GM19397 (cell line): ENCODE measurements at regions not wholly inside any gene's neighbourhood (a gene's known extent, or its start where the extent isn't known, plus 50 kb on each side); places are given as distances from the start of the nearest gene placed in this dataset.

Experiments used
- ATAC-seq: cut with Tn5 transposase; IDR thresholded peaks from one replicate; pipeline ENCODE4 v1.9.1; 2021; ENCODE audit warnings: mild to moderate bottlenecking, moderate library complexity; ENCODE audit not compliant: unreplicated experiment

DNA sequence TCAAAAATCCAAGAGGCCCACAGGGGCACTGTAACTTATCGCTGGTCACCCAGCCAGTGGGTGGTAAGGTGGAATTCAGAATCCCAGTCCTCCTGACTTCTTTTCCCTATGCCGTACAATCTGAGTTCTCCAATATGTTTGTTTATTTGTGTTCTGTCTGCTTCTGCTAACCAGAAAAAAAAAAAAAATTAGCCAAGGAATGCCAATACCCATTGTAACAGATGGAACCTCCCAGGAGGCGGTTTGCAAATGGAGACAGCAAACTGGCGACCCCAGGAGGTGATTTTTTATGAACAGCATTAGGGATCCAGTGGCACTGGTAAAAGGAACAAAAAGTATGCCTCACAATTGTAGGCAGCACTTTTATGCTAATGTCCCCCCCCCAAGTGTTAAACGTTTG lies 189.0 kb upstream of the FGGY start:
- no peak for ATAC-seq

DNA sequence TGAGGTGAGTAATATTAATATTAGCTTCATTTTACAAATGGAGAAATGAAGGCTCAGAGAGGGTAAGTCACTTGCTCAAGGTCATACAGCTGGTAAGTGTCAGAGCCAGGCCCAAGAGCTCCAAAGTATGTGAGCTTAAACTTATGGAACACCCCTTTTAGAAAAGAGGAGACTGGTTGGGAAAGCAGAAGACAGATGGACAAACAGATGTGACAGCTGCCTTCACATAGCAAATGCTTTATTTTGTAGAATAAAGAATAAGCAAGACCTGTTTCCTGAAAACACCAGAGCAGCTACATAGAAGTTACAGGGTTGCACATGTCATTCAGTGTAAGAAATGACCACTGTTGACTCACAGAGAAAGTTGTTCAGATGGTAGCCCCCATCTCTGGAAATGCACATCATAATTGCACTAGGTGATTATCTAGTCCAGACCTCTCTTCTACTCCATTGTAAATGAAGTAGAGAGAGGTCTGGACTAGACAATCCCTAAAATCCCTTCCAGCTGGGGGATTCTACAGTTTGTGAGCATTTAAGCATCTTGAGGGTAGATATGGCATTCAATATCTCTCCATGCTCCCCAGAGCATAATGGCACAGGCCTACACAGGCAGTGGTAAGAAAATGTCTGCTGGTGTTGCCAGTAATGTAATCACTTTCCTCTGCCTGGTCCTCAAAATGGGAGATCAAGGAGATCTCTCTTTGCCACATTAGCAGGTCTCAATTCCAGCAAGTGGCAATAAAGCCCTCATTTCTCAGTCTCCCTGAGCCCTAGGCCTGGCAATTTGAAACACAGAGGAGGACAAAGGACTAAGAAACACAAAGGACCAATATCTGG lies 188.2 kb upstream of the FGGY start:
- ATAC-seq, result no peak

DNA sequence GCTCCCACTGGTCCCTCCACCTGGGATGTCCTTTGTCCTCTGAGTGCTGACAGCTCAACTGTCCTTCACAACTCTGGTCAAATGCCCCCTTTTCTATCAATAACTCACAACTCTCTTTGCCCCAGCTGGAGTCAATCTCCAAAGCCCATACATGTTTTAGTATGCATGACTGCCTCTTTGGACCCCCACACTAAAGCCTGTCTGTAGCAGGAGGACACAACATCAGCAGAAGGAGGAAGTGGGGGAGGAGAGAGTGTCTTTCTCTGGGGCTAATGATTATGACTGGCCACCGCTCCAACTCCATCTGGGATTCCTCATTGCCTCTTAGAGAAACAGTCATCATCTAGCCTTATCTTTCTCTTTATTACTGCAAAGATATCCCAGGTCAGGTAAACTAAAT lies 186.6 kb upstream of the FGGY start:
- ATAC-seq, result no peak

DNA sequence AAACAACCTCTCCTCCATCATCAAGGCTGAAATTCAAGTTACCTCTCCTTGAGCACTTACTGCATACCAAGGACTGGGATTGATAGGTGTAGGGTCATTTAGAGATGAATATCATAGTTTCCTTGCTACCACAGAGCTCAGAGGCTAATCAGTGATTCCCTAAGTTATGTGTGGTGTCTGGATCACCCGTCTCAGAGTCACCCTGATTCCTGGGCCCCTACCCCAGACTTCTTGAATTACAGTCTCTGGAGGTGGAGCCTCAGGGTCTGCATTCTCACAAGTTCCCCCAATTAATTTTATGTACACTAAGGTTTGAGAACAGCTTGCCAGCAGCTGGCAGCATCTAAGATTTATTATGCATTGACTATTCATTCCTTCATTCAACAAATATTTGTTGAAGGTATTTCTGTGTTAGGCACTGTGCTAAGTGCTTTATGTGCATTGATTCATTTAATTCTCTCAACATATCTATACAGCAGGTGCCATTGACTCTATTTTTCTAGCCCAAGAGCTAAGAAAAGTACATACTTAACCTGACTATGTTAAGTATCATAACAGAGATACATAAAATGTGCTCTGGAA lies 182.9 kb upstream of the FGGY start:
- no peak for ATAC-seq

DNA sequence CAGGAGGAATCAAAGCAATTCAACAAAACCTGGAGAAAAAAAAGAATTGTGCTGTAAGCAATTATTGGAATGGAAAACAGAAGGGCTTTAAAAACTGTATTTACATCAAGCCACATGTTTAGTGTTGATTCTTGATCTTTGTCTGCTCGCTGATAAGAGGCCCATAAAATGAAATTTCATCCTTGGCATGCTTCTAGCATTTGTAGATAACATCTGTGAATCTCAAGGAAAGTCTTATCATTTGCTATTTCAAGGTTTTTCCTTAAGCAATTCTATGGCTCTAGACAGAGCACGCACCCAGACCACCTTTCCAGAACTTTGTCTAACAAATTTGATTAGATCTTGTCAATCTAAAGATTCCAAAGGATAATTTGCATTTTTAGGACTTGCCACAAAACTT lies 181.0 kb upstream of the FGGY start:
- no peak for ATAC-seq

DNA sequence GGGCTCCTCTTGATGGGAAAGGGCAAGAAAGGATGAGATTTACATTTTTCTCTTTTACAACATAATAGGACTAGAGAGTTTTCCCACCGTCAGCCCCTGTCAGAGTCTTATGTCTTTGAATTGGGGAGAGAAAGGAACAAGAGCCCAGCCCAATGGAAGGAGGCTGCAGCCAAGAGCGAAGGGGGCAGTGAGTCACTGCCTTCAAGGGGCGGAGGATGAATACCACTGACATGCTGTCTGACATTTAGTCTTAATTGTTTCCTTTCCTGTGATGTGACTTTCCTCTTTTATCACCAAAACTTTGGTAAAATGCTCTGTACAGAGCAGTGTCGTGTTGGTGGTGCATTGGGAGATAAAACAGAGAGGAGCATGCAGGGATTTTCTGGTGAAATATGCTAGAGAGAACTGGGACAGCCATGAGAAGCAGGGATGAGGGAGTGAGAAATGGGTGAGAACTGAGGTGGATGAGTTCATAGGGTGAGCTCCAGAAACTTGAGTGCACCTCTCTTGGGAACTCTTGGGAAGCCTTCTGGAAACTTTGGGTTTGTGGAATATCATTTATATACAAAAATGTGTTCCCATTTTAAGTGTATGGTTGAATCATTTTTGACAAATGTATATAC lies 179.9 kb upstream of the FGGY start:
- no peak for ATAC-seq

DNA sequence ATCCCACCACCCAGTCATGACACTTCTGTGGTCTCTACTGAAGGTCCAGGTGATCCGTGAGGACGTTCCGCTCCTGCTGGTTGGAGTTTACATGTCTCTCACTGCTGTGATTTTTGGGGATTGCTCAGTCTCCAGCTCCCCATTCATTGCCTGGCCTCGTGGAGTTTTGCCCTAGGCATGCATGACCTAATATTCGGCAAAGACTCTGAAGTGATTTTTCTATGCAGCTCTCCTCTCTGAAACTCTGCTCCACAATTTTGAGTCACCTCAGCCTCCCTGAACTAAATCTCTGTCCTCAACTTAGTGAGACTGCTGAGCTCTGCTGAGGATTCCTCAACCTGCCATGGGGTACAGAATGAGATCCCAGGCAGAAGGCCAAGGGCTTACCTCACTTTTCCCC lies 174.4 kb upstream of the FGGY start:
- no peak for ATAC-seq

DNA sequence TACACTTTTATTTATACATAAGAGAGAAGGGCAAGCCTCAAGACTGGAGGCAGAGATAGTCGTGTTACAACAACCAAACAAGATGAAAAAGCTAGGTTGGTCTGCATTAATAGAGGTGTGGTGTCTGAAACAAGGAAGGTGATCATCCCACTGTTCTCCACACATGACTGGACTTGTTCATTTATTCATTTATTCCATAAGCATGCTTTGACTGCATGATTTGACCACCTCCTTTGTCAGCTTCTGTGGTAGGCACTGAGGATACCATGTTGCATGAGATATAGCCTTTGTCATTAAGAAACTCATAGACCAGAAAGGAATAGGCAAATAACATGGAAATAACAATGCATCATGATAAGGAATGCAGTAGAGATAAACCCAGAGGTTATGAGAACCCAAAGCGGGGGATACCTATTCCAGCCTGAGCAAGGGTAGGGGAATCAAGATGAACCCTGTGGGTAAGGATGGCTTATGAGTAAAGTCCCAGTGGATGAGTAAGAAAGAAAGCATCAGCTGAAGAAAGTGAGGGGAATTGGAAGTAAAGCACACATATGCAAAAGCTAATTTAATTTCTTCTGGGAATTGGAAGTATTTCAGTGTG lies 173.7 kb upstream of the FGGY start:
- no peak for ATAC-seq

DNA sequence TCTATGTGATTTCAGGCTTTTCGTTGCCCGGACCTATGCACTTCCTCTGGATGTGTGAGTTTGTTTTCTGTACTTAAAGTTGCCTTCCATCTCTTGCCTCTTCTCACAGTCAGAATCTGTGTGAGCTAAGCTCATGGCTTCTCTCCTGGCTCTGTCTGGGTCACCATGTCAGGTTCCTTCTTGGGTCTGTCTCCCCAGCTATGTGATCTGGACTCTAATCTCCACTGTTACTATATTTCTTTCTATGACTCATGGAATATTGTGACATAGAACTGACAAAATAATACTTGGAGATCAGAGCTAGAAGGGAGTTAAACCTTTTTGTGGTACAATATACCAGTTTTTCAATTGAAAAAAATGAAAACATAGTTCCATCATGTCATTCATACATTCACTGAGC lies 172.7 kb upstream of the FGGY start:
- no peak for ATAC-seq

DNA sequence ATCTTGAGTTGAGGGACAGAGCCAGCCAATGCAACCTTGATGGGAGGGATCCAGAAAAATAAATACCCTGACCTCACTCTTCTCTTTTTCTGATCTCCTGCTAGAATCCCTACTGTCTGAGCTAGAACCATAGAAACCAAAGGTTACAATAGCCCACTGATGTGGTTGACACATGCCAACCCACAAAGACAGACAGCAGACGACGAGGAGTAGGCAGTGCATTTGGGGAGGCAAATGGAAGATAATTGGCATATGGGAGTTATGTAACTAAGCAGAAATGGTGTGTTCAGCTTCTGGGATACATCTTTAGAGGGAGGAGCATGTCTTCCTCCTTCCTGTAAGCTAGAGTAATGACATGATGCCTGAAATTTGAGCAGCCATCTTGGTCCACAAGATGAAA lies 171.7 kb upstream of the FGGY start:
- no peak for ATAC-seq

DNA sequence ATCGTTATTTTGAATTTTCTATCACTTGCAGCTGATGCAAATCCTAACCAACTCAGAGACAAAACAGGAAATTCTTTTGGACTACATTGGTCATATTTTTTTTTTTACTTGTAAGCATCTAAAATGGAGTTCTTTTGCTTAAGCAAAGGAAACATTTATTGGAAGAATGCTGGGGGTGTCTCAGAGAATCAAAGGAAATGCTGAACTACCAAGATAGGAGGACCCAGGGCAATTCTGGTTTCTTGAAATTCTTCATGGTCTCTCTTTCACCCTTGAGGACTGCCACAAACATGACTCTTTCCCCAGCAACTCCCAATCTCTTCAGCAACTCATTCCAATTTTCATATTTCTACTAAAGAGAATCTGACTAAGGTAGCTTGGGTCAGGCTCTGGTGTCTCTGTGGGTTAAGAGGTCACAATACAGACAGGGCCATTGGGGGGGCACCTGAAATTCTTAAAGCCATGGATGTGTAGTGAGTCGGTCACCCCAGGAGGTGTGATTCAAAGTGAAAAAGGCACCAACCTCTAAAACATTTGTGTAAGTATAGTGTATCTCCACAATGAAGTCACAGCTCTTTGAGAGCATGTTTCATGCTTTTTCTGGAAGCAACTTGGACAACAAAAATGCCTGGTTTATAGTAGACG lies 171.1 kb upstream of the FGGY start:
- no peak for ATAC-seq

DNA sequence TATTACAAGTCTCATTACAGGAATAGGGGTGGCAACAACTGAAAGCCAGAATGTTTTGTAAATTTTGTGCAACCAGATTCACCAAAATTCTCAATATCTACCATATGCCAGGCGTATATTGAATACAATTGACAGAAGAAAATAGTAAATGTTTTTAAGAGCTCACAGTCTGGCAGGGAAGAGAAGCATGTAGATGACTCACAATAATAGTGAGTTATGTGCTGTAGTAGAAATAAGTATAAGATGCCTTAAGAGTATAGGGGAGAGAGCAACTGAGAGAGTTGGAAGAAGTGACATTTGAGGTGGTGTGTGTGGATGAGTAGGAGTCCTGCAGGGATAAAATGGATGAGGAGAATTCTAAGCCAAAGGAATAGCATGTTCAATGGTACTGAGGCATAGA lies 170.5 kb upstream of the FGGY start:
- no peak for ATAC-seq

DNA sequence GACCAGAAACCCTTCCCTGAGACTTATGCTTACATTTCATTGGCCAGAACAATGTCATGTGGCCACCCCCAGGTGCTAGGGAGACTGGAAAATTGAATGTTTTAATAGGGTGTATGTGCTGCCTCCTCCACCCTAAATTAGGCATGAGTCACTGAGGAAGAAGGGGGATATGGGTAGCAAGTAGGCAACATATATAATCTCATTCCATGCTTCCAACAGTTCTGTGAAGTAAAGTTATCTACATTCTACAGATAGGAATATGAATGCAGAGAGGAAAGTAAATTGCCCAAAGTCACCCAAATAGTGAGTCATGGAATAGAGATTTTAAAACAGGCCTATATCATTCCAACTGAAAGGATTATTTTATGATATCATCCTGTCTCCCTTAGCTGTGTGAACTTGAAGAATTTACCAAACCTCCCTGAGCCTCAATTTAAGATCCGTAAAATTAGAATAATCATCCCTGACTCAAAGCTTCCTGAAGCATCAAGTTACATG lies 168.6 kb upstream of the FGGY start:
- no peak for ATAC-seq

DNA sequence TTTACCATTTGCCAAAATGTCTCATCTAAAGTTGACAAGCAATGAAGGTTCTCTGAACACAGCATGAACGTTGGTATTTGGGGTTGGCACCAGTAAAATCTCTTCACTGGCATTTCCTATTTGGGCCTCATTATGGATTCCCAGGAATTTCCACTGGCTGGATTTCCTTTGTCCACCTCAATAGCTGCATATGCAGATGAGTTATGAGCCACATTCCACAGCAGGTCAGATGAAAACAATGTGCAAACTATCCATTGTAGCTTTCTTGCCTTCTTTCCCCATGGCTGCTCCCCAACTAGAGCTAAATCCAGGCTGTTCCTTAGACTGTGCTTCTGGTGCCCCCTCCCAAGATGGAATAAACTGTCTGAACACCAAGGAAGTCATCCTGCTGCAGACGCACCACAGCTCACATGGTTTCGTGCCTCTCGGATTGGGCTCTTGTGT lies 168.1 kb upstream of the FGGY start:
- ATAC-seq, result no peak

DNA sequence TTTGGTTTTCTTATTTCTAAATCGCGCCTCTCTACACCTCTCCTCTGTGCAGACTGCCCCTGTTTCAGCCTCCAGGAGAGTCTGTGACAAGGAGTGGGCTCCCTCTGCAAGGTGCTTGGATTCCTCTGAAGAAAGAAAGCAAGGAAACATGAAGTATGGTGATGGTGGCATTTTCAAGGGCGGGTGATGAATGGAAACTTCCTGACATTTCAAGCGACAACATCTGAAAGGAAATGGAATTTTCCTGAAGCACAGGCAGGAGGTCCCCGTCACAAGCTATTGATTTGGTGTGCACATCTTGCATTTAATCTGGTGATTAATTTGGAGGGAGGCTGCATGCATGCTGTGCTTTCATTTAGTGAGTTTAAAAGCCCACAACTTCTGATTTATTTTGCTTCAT lies 164.6 kb upstream of the FGGY start:
- ATAC-seq, result no peak

DNA sequence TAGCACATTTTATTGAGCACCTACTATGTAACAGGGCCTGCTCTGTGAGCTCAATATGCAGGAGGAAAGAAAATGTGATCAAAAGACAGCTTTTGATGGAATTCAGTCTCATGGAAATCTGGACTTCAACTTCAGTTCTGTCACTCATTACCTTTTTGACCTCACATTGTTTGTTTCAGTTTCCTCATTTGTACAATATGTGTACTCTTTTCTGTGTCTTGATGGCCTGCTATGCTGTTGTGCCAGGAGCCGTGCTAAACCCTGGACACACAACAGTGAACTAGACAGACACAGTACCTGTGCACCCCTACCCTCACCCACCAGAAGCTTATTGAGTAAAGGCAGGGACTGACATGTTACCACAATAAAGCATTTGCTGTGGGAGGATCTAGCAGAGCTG lies 162.9 kb upstream of the FGGY start:
- no peak for ATAC-seq

DNA sequence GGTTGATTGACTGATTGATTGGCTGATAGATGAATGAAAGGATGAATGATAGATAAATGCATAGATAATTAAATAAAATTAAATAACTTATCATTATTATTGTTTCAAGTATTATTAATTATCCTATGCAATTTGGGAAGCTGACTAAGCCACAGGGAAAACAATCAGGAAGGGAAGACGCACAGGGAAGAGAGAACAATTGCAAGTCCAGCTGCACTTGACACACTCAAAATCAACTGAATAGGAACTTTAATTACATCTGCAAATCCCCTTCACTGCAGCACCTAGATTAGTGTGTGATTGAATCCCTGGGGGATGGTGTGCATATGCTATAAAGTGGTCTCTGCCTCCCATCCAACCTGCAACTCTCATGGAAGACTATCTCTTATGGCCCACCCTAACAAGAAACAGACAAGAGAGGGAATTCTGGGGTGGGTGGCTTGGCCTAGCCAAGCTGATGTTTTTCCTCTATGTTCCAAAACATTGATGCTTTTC lies 161.1 kb upstream of the FGGY start:
- no peak for ATAC-seq

DNA sequence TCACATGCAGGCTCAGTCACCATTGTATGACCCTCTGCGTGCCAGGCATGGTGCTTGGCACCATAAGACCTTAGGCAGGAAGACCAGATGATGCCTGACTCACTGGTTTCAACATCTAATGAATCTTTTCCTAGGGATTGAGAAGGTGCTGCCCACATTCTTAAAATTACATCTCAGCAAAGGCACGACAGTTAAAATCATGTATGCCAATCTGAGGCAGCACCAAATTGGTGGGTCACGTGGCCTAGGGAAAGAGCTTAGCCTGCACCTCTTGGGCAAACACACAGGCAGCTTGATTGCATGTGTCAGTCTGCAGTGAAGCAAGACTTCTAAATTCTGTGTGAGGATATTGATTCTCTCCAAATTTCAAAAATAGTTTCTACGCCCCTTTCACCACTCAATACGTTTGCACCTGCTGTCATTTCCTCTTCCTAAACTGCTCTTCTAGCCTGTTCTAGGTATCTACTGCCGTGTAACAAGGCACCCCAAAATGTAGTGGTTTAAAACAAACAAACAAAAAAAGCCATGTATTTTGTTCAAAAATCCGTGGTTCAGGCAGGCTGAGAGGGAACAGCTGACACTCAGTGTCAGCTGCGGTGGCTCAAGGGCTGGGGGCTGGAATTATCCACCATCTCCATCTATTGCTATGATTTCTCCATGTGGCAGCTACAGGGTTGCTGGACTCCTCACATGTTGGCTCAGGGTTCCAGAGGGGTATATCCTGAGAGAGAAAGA lies 160.2 kb upstream of the FGGY start:
- ATAC-seq, result no peak

DNA sequence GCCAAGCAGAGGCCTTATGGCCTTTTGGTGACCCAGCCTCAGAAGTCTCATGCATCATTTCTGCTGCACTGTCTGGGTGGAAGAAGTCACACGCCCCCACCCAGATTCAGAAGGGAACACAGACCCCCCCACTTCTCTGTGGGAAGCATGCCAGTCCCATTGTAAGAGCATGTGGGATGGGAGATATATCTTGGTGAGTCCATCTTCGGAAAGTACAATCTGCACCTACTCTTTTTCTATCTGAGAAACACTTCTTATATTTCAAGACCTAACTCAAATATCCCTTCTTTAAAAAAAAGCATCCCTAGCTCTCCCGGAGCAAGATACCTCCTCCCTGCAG lies 159.6 kb upstream of the FGGY start:
- ATAC-seq, result no peak

DNA sequence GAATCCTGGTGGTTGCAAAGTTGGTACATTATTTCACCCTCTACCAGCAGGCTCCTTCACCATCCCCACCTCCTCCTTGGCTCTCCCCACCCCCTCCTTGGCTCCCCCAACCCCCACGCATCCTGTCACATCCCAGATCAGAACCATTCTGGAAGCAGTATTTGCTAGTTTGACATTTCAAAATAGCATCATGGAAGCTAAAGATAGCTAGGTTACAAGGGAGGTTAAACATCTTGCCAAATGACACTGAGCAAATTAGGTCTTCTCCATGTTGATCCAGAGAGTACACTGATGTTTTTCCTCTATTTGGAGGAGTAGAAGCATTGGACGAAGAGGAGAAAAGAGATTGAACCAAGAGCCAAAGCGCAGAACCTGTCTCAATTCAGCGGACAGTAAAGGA lies 158.9 kb upstream of the FGGY start:
- no peak for ATAC-seq

DNA sequence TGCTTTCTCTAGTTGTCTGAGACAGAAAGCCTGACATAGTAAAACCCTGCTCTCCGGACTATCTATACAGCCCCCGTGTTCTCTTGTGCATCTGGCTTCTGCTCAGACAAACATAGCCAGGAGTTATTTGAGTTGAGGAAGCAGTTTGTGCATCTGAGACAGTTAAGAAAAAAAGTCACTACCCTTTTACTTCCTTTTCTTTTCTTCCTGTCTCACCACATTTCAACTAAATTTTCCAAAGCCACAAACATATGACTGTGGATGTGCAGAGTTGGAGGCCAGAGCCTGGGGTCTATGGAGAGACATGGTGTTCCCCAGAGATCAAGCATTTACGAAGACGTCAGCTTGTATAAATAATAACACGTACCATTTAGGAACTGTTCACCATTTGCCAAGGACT lies 158.5 kb upstream of the FGGY start:
- no peak for ATAC-seq
